Caki2 (cell line): ENCODE measurements at regions not wholly inside any gene's neighbourhood (a gene's known extent, or its start where the extent isn't known, plus 50 kb on each side); places are given as distances from the start of the nearest gene placed in this dataset.

ENCODE experiments used
- DNase-seq: peaks from one replicate; pipeline ENCODE4 v3.0.0-alpha.2; 2015; ENCODE audit warnings: low read depth
- in situ Hi-C: cut with HindIII; loops from 2 replicates; pipeline ENCODE4 v1.10.0; 2016; ENCODE audit warnings: low sequenced_read_pairs, low pct_unique_long_range_greater_than_20kb, mixed read lengths

DNA sequence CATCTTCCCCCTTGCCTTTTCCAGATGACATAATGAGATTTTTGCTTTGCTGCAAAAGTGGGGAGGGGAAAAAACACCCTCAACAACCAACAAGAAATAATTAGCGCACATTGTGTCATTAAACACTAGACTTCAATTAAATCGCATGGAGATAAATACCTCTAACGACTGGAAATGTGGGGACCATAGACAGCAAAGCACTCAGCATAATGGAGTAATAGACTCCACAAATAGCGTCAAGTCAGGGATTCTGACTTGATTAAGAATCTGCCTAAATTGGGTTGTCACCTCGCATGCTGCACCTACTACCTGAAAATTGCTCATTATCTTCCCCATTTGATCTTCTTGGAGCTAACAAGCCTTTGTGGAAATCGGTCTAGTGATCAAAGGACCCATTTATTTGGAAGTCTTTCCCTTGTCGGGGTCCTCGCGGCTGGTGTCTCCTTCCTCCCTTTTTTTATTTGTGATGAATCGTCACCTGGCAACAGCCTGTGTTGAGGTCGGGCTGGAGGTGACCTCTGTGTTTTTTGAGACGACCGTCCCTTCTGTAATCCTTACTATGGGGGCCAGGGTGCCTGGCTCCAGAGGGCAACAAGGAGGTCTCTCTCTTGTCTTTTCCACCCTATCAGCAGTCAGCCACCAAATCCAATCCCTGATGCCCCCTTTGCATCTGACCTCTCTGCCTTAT lies 75.3 kb upstream of the IGSF21 start:
- no peak for DNase-seq
- in situ Hi-C loops = no loop called here

DNA sequence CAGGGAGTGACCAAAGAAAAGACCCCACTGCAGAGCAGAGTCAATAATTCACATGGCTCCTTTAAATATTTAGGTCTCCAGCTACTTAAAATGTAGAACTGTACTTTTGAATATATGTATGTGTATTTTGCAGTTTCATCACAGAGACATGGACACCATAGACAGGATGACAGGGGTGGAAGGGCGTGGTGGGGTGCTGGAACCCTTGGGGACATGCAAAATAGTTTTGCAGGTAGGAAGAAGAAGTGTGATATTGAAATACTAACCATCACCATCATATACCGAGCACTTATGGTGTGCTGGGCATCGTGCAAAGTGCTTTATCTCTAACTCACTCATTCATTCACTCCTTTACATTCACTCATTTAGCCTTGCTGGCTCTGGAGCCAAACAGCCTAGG lies 72.5 kb upstream of the IGSF21 start:
- in situ Hi-C loops = no loop called here
- no peak for DNase-seq

DNA sequence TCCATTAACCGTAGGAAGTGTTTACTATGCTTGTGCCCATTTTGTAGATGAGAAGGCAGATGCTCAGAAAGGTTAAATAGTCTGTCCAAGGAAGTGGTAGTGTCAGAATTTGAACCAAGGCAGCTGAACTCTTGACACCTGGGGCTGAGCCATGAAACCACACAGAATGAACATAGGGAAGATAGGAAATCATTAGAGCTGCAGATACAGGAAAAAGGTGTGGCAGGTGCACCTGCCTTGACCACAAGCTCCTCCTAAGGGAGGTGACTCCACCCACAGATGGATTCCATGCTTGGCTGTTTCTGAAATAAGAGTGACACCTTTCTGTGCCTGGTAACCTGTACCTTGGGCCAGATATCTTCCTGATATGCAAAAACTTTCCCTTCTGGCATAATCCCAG lies 69.9 kb upstream of the IGSF21 start:
- no peak for DNase-seq
- in situ Hi-C loops = no loop called here

DNA sequence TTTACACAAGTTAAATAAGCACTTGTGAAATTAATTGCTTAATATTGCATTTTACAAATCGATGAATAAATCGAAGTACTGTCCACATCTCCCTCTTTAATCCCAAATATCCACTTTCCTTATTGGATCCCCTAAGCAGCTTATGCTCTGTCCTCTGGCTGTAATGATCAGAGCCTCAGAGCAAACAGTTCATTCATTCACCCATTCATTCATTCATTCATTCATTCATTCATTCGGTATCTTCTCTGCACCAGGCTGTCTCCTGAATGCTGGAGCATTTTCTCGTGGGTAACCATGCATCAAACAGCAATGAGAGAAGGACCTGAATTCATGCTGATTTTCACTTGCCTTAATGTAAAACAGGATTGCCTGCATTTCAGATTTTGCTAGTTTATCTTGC lies 69.5 kb upstream of the IGSF21 start:
- no peak for DNase-seq
- in situ Hi-C loops = no loop called here

DNA sequence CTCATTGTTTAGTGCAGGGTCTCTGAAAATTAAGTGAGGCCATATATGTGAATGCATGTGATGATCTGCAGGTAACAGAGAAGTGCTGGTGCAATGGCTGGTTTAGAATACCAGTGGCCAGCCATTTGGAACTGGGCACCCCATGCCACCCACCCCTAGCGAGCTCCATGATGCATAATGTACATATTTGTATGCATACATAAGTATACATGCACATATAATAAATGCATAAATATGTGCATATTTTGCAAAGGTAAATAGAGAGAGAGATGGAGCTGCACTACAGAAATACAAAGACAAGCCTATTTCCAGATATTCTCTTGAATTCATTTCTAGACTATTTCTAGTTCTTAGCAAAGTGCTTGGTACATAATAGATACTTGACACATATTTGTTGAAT lies 68.5 kb upstream of the IGSF21 start:
- no peak for DNase-seq
- in situ Hi-C loops = no loop called here

DNA sequence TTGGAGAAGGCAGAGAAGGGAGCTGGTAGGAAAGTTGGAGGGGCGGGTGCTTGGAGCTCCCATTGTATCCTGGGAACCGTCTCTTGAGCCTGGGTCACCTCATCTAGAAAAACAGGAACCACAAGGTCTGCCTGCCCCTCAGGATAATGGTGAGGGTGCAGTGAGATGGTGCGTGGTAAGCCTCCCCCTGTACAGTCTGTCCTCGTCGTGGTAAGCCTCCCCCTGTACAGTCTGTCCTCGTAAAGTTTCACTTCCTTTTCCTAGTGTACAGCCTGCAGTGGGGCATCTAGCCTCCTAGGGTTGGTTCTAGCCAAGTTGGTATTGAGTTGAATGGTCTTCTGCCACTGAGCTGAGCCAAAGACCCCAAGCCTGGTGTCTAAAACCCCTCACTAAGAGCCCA lies 66.5 kb upstream of the IGSF21 start:
- in situ Hi-C loops = no loop called here
- DNase-seq = no peak

DNA sequence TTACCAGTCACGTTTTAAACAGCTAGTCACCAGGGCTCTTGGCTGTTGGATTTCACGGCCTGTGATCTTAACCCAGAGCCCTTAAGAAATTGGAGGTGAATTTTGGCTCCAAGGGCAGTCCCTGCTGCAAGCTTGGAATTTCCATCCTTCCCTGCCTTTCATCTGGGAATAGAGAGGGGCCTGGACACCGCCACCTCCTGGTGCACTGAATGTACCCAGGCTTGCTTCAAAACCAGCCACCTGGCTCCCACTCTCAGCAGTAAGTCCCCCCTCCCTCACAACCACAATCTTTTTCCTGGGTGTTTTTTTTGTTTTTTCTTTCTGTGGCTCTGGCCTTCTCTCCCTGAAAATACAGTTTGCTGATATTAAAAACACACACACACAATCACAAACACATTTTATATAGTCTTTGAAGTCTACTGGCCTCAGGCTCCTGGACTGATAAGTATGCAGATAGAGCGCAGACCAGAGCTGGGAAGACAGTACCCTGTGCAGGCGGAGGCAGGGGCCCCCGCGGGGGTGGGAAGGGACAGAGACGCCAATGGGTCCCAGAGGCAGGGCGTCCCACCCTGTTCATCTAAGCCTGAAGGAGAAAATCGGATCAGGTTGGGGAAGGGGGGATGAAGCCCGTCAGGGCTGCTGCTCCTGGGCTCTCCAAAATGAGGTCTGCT lies 65.8 kb upstream of the IGSF21 start:
- in situ Hi-C loops = no loop called here
- no peak for DNase-seq

DNA sequence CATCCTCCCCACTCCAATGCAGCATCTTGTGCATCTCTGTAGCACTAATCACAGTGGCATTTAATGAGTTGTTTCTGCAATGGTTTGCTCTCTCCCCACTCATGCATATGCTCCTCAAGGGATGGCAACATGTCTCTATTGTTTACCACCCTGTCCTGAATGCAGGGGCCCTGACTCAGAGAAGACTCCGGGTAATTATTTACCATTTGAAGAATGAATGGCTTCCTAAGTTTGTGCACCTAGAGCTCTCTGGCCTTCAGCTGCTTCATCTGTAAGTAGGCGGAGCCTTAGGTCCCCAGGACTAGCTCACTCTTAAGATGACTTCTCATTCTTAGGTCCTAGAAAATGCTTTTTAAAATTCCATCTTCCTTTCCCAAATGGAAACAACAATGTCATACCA lies 63.7 kb upstream of the IGSF21 start:
- peak; percentile 10 for DNase-seq
- in situ Hi-C loops = no loop called here

DNA sequence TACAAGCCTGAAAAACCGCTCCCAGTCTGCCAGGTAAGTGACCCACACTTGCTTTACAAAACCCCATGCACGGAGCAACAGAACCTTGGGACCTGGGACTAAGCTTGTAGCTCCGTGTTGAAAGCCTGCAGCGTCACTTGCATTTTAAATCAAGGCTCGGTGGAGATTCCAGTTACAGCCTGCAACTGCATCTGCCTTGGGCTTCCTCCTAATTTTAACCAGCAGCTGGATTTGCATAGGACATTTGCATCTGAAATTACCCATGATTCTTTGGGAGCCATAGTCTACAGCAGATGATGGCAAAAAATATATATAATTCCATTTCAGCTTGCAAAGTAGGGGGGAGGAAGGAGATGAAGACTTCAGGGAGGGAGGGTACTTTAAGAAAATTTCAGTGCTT lies 62.4 kb upstream of the IGSF21 start:
- in situ Hi-C loops = no loop called here
- DNase-seq = no peak

DNA sequence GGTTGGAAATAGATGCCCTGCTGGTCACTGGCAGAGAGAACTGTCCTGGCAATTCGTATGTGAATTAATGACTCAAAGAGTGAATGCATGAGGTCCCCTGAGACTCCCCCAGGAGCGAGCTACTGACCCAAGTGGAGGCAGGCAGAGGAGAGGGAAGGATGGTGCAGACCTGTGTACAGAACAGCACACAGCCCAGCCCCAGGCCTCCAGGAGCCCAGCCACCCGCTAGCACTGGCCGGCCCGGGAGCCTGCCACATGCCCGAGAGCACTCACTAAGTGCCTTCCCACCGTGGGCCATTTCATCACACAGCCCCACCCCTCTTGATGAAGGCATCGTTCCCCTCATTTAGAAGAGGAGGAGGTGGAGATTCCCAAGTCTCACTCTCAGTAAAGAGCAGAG lies 62.0 kb upstream of the IGSF21 start:
- DNase-seq = no peak
- in situ Hi-C loops = no loop called here

DNA sequence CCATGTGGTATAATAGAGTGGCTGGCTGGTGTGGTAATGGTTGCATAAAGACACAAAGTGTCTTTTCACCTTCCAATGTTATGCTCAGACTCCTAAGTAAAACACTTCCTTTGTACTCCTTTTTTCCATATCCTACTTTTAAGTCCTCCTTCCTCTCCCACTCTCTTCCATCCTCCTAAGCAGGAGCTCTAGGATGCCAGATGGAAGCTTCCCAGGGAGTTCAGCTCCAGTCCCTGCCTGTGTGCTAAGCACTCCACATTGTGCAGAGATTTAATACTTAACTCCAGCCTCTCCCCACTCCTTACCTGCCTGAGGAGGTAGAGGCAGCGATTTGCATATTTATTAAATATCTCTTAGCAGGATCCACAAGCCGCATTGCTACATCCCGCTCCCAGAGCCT lies 60.5 kb upstream of the IGSF21 start:
- in situ Hi-C loops = no loop called here
- no peak for DNase-seq

DNA sequence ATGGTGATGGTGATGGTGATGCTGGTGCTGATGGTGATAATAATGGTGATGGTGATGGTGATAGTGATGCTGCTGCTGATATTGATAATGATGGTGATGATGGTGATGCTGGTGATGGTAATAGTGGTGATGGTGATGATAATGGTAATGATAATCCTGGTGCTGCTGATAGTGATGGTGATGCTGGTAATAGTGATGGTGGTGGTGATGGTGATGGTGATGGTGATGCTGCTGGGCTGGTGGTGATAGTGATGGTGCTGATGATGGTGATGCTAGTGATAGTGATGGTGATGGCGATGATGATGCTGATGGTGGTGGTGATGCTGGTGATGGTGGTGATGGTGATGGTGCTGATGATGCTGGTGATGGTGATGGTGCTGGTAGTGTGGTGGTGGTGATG lies 58.4 kb upstream of the IGSF21 start:
- DNase-seq = no peak
- in situ Hi-C loops = no loop called here

DNA sequence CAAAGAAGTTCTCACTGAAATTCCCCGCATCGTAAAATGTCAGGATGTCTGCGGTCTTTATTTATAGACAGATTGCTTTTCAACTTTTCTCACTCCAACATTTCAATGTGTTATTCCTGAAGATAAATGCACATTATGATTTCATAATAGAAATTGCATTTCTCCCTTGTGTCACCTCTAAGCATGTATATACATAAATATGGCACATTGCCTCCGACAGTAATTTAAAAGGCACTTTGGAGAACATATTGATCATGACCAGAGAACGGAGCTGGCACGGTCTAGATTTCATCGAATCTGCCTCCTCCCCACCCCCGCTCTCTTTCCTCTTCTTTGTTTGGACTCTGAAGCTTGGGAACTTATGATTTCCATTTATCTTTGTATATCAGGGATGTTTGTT lies 54.9 kb upstream of the IGSF21 start:
- in situ Hi-C loops = no loop called here
- DNase-seq = no peak

DNA sequence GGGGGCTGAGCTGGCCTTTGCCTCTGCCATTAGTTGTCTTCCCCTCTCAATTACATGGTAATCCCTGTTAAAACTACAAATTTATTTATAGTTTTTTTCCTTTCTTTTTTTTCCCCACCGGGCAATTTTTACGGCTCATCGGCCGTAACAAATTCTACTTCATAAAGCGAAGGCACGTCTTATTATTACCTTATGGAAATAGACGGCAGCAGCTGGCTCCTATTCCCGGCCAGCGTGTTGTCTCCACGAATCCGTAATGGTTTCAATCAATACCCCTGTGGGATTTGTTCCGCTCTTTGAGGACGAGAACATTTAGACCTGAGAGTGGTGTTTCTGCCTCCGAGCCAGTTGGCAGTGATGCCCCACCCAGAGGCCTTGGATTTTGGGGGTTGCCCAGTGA lies 52.4 kb upstream of the IGSF21 start:
- in situ Hi-C loops = no loop called here
- DNase-seq = no peak

DNA sequence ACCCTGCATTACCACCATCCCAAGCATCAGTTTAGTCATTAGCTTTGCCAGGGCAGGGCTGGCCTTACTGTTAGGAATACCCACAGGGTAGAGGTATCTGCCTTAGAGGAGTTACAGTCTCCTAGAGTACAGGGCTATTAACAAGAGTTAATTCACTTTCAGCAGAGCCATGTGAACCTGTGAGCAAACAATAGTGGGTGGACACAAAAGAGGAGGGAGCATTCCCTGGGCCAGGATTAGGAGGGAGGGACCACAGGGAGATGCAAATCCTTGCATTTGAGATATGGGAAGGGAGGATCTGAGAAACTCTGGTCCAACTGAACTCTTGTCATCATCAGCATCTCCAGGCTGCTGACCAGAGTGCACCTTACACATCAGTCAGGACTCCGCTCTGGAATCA lies 51.1 kb upstream of the IGSF21 start:
- no peak for DNase-seq
- in situ Hi-C loops = no loop called here

DNA sequence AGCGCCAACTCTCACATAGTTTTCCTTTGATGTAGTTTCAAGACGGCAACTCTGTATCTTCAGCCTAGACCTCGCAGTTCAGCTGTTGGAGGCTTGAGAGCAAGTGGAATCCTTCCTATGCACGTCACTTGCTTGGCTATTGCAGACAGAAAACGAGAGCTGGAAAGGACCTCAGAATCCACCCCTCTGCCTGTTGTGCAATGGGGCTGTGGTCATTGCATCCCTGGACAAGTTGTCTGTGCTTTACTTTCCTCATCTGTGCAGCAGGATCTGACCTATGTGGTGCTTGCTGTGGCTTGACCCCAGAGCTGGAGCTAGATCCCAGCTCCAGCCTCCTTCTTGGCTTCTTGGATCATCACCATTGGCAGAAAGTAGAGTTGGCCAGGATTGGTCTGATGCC lies 50.0 kb upstream of the IGSF21 start:
- in situ Hi-C loops = no loop called here
- no peak for DNase-seq
